D721Med (cell line): ENCODE measurements at regions not wholly inside any gene's neighbourhood (a gene's known extent, or its start where the extent isn't known, plus 50 kb on each side); places are given as distances from the start of the nearest gene placed in this dataset.

ENCODE experiments used
- DNase-seq: peaks from one replicate; pipeline ENCODE4 v3.0.0; 2011; ENCODE audit warnings: low spot score; ENCODE audit not compliant: insufficient read length
- FAIRE-seq: peaks from 2 replicates; lab custom pipeline; 2011; peaks lifted over from hg19 to GRCh38; lab: Jason Lieb, UNC
- TF ChIP-seq, protein P1 (sequence below): IDR thresholded peaks from 2 replicates; pipeline ENCODE4 v1.5.1; 2012; ENCODE audit warnings: mild to moderate bottlenecking, control low read depth; ENCODE audit not compliant: insufficient read depth; ENCODE audit errors: missing control alignments

DNA sequence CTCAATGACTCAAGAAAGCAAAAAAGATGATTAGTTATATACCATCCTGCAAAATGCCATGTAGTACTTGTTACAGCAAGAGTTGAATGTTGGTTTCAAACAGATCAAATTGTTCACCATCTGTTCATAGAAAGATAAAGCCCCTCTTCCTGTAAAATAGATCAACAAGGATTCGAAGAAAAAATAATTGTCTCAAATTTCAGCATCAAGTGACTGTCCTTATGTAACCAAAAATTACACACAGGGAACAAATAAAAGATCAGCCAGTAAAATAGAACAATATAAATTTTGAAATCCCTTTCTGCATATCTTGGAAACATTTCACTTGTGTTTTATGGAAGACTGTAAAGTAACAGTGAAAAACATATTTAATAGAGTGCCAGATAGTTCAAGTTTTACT lies 165.1 kb upstream of the STAC start:
- TF ChIP-seq, protein P1, sequence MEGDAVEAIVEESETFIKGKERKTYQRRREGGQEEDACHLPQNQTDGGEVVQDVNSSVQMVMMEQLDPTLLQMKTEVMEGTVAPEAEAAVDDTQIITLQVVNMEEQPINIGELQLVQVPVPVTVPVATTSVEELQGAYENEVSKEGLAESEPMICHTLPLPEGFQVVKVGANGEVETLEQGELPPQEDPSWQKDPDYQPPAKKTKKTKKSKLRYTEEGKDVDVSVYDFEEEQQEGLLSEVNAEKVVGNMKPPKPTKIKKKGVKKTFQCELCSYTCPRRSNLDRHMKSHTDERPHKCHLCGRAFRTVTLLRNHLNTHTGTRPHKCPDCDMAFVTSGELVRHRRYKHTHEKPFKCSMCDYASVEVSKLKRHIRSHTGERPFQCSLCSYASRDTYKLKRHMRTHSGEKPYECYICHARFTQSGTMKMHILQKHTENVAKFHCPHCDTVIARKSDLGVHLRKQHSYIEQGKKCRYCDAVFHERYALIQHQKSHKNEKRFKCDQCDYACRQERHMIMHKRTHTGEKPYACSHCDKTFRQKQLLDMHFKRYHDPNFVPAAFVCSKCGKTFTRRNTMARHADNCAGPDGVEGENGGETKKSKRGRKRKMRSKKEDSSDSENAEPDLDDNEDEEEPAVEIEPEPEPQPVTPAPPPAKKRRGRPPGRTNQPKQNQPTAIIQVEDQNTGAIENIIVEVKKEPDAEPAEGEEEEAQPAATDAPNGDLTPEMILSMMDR: no peak
- FAIRE-seq: peak; percentile 84
- DNase-seq: no peak

DNA sequence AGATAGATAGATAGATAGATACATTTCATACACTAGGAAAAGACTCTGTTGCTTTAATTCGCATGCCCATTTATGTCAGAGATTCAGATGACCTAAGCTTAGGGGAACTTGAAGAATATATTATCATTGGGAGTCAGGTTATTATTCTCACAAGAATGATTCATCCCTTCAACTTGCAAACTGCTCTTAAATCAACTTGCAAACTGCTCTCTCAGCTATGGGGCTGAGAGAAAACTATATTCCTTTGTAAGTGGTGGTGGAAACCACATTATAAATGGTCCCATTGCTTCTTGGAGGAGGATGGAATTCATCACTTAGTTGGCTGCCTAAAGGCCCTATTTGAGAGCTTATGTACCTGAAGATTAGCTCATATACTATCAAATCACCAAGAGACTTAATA lies 160.9 kb upstream of the STAC start:
- no peak for FAIRE-seq
- no peak for DNase-seq
- TF ChIP-seq, protein P1: no peak

DNA sequence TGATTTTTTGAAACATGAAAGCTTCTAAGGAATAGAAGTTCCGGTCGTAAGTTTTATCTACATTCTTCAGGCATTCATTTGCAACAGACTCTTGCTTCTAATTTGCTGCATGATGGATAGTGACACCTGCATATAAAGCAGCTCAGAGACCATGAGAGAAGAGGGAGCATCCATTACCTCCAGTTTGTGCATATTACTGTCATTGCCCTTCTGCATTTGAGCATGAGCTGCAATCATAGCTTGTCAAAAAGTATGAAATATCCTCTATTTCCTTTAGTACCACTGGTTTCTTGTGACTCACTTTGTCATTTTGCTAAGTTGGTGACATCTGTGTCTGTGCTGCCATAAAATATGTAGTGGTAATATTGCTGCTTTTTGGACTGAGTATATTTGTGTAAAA lies 160.1 kb upstream of the STAC start:
- DNase-seq: no peak
- FAIRE-seq: no peak
- TF ChIP-seq, protein P1: no peak

DNA sequence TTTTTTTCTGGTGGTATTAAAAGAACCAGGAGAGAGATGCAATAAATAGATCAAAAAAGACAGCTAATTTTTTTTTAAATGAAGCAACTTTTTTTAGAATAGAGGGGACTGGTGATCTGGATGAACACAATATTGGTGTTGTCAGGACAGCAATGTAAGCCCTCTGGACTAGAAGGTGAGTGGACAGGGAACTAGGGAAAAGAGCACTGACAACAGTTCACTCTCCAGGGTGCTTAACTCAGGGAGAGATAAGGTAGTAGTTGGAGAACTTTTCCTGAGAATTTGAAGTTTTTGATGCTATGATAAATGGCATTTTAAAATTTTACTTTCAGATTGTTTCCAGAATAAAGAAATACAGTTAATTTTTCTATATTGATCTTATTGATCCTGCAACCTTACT lies 158.3 kb upstream of the STAC start:
- no peak for FAIRE-seq
- TF ChIP-seq, protein P1: no peak
- DNase-seq: no peak

DNA sequence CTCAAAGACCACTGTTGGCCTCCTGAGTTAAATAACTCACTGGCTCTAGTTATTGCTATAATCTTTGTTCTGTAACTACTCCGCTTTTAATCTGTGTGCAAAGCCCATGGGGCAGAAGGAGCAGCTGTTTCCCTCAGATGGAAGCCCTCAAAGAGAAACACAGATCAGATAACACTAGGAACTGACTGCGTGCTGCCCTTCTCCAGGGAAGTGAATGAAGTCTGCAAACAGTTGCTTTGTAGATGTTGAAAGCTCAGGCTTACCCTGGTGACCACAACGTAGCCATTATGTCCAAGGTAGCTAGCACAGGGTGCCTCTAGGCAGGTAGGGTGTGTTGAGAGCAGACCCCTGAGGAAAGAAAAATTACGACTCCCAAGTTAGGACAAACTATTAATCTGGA lies 152.3 kb upstream of the STAC start:
- no peak for FAIRE-seq

DNA sequence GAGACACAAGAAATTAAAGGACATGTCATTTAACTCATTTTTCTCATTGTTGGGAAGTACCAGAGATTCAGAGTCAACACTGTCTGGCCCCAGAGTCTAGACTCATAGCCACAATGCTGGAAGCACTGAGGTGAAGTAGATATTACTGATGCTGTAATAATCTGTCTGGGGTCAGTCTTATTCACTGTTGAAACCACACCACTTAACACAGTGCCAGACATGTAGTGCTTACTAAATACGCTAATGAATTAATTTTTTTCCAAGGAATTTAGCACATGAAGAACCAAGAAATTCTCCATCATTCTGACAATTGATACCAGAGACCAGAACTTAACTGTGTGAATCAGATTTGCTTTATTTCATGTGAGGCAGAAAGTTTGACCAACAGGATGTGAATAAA lies 150.8 kb upstream of the STAC start:
- FAIRE-seq: no peak
- no peak for DNase-seq
- TF ChIP-seq, protein P1: no peak

More for the DNA sequence above, 152.3 kb upstream of the STAC start:
- TF ChIP-seq, protein P1: no peak
- no peak for DNase-seq

DNA sequence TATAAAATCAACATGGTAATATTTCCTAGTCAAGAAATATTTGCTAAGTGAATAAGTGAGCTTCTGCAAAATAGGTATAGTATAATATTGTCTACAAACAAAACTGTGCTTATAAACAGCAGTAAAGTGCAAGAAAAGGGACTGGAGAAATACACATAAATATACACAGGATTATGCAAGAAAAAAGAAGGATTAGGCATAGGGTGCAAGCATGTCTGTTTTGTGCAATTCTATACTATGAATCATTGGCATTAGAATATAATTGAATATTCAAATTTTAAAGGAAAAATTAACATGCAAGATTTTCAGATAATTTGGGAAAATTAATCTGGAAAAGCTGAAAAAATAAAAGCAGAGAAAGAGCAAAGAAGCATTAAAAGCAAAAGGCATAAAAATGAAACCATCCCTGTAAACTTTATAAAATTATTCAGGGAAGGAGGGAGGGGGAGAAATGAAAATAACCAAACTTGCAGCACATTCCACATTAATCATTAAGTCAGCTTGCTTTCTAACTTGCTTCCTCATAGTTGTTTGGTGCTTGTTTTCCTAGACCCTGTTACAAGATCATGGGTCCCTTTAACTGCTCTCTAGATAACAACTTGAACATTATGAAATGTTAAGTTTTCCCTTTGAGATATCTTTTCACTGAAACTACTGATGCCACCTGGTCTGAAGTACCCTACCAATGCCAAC lies 147.4 kb upstream of the STAC start:
- no peak for FAIRE-seq
- TF ChIP-seq, protein P1: no peak

More for the DNA sequence above, 147.4 kb upstream of the STAC start:
- no peak for DNase-seq
